Breast epithelium (tissue), 4 donors: ENCODE measurements at regions not wholly inside any gene's neighbourhood (a gene's known extent, or its start where the extent isn't known, plus 50 kb on each side); places are given as distances from the start of the nearest gene placed in this dataset.

ENCODE experiments used
- DNase-seq, 2 donors: peaks; one replicate each; pipeline ENCODE4 v3.0.0-alpha.2; 2019; ENCODE audit warnings: low spot score in 2 of 2
- H3K27ac ChIP-seq, 2 donors: fragments of 200-600 bp; sonication (generic) in 1 of 2; one replicate each; pipeline ENCODE4 v1.5.1; 2016 to 2019; ENCODE audit warnings: mild to moderate bottlenecking in 1 of 2
- H3K27me3 ChIP-seq, 2 donors: fragments of 200-600 bp; sonication (generic) in 1 of 2; one replicate each; pipeline versions ENCODE4 v1.5.1 to v1.6.0; 2017 to 2019; ENCODE audit warnings: control low read depth in 1 of 2, mild to moderate bottlenecking in 1 of 2
- H3K36me3 ChIP-seq: fragments of 200-600 bp; one replicate; pipeline ENCODE4 v1.5.1; 2019
- H3K4me1 ChIP-seq, 2 donors: fragments of 200-600 bp; sonication (generic); one replicate each; pipeline ENCODE4 v1.5.1; 2016 to 2019; ENCODE audit warnings: control low read depth in 1 of 2
- H3K4me3 ChIP-seq, 3 donors: fragments of 200-600 bp; sonication (generic); 1 replicate in 2 of 3; 2 replicates in 1 of 3; pipeline ENCODE4 v1.5.1; 2016 to 2019; ENCODE audit warnings: mild to moderate bottlenecking in 3 of 3, moderate library complexity in 2 of 3
- H3K9me3 ChIP-seq, 2 donors: fragments of 200-600 bp; sonication (generic) in 1 of 2; one replicate each; pipeline ENCODE4 v1.5.1; 2016 to 2019; ENCODE audit warnings: control low read depth in 1 of 2
- POLR2A ChIP-seq: fragments of 450-650 bp; IDR thresholded peaks from one replicate; pipeline ENCODE4 v1.6.1; 2016; ENCODE audit warnings: antibody characterized with exemption, mild to moderate bottlenecking, moderate library complexity
- POLR2AphosphoS5 ChIP-seq, 3 donors: sonication (generic); formaldehyde crosslinking; IDR thresholded peaks; one replicate each; pipeline ENCODE4 v1.6.1; 2017; ENCODE audit warnings: antibody characterized with exemption in 3 of 3
- intact Hi-C: fragments of 100-400 bp; cut with DNase I; formaldehyde crosslinking; loops from one replicate; pipeline ENCODE4 v1.15.1; 2023; ENCODE audit warnings: low total_unique reads
- TF ChIP-seq, protein P1 (sequence below), 3 donors: fragments of 450-650 bp; IDR thresholded peaks; one replicate each; pipeline ENCODE4 v1.5.1; 2016 to 2017; ENCODE audit warnings: antibody characterized with exemption in 3 of 3, mild to moderate bottlenecking in 3 of 3, moderate library complexity in 3 of 3

- H3K36me3 ChIP-seq: no peaks in the 10 kb centered on the region
- no peaks in the 10 kb centered on the region for H3K4me1 ChIP-seq
- DNase-seq: no peak
- TF ChIP-seq, protein P1, sequence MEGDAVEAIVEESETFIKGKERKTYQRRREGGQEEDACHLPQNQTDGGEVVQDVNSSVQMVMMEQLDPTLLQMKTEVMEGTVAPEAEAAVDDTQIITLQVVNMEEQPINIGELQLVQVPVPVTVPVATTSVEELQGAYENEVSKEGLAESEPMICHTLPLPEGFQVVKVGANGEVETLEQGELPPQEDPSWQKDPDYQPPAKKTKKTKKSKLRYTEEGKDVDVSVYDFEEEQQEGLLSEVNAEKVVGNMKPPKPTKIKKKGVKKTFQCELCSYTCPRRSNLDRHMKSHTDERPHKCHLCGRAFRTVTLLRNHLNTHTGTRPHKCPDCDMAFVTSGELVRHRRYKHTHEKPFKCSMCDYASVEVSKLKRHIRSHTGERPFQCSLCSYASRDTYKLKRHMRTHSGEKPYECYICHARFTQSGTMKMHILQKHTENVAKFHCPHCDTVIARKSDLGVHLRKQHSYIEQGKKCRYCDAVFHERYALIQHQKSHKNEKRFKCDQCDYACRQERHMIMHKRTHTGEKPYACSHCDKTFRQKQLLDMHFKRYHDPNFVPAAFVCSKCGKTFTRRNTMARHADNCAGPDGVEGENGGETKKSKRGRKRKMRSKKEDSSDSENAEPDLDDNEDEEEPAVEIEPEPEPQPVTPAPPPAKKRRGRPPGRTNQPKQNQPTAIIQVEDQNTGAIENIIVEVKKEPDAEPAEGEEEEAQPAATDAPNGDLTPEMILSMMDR (IDR thresholded peaks at IDR 0.05): no peak
- TF ChIP-seq POLR2A (no peak), POLR2AphosphoS5 (IDR thresholded peaks at IDR 0.05) (no peak)
- no peak overlapping the region for H3K27ac ChIP-seq
- intact Hi-C loops: no loop called here
- no peaks in the 10 kb centered on the region for H3K27me3 ChIP-seq
- H3K4me3 ChIP-seq: no peak overlapping the region
- H3K9me3 ChIP-seq: no peaks in the 10 kb centered on the region
These were observed 463.5 kb downstream of the TAFA4 start for GRCh38 chr3:68468695-68469375.

DNA sequence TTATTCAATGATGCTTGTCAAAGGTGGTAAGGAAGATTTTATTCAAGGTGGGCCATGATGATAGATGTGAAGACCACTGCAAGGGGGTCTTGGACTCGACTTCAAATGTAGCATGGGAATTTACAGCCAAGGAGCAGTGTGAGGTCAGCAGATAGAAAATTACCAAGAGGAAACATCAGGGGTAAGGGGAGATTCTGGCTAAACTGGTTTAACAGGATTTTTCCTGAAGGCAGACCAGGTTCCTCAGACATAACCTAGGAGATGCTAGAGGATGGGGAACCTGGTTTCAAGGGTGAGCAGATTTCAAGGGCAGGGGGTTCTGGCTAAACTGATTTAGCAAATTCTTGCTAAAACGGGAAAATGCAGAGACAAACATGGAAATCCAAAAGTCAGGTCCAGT is 464.9 kb downstream of the TAFA4 start:
- no peak overlapping the region for H3K27ac ChIP-seq
- no peak for DNase-seq
- TF ChIP-seq POLR2A (no peak), POLR2AphosphoS5 (IDR thresholded peaks at IDR 0.05) (no peak)
- TF ChIP-seq, protein P1 (IDR thresholded peaks at IDR 0.05): no peak
- no peaks in the 10 kb centered on the region for H3K27me3 ChIP-seq
- intact Hi-C loops: no loop called here
- H3K4me3 ChIP-seq: no peak overlapping the region
- no peaks in the 10 kb centered on the region for H3K36me3 ChIP-seq
- H3K9me3 ChIP-seq: no peaks in the 10 kb centered on the region
- no peaks in the 10 kb centered on the region for H3K4me1 ChIP-seq

GRCh38 chr3:68458581-68458980 is 473.8 kb downstream of the TAFA4 start:
- no peak for DNase-seq
- Histone ChIP-seq H3K36me3 (no peaks in the 10 kb centered on the region), H3K27ac (no peak overlapping the region), H3K9me3 (peaks cover 0 to 14% of the 10 kb centered on the region in 2 donors), H3K4me1 (no peaks in the 10 kb centered on the region), H3K27me3 (no peaks in the 10 kb centered on the region), H3K4me3 (no peak overlapping the region)
- intact Hi-C loops: no loop called here
- no peak for TF ChIP-seq POLR2A
- TF ChIP-seq POLR2AphosphoS5 (IDR thresholded peaks at IDR 0.05): no peak
- TF ChIP-seq, protein P1 (IDR thresholded peaks at IDR 0.05): no peak

DNA sequence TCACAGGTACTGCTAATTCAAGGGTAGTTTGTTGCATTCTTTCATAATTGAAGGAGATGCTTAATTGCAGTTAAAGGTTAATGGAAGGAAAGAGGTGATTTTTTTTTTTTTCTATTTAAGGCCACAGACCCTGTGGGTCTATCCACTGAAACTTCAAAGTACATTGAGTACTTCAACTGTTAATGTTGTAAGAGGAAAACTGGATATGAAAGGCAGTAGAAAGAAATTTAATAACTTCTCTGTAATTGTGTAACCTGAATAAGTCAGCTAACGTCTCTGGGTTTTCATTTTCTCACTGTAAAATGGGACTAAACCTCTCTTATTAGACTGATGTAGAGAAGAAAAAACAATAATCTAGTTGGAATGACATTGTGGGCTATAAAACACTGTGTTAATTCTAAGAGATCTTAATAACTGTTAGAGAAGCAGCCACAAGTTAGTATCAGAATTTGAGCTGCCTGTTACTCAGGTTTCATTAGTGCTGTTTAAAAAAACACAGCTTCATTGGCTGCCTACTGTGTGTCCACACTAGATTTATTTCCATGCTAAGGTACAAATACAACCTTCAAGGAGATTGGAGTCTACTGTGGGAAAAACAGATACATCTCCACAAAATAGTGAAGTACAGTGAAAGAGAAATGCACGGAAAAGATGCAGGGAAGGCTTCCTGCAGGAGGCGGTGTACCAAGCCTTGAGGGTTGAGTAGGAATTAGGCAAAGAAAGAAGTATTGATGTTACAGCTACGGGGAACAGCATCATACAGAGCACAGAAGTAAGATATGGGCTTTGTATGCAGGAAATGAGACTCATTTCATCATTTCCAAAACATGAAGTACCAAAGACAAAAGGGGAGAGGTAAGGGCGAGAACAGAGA is 483.6 kb downstream of the TAFA4 start:
- no peak for DNase-seq
- no peak overlapping the region for H3K27ac ChIP-seq
- intact Hi-C loops: no loop called here
- TF ChIP-seq, protein P1 (IDR thresholded peaks at IDR 0.05): no peak
- no peak for TF ChIP-seq POLR2AphosphoS5 (IDR thresholded peaks at IDR 0.05)
- TF ChIP-seq POLR2A: no peak
- no peaks in the 10 kb centered on the region for H3K27me3 ChIP-seq
- H3K4me1 ChIP-seq: no peaks in the 10 kb centered on the region
- no peaks in the 10 kb centered on the region for H3K9me3 ChIP-seq
- no peaks in the 10 kb centered on the region for H3K36me3 ChIP-seq
- H3K4me3 ChIP-seq: no peak overlapping the region

DNA sequence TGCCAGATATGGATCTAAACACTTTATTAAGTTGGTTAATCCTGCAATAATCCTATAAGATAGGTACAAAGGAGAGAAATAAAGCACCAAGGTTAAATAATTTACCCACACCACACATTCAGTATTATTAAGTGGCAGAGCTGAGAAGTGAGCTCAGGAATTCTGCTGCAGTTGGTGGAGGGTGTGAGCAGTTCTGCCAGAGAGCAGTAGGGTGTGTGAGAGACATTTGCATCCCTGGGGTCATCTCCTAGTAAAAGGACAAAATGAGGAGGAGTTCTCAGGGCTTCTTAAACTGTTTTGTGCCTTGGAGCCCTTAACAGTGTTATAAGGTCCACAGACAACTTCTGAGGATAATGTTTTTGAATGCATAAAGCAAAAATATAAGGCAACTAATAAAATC is 484.5 kb downstream of the TAFA4 start:
- intact Hi-C loops: no loop called here
- Histone ChIP-seq H3K27ac (no peak overlapping the region), H3K4me3 (no peak overlapping the region), H3K27me3 (no peaks in the 10 kb centered on the region), H3K9me3 (no peaks in the 10 kb centered on the region), H3K4me1 (no peaks in the 10 kb centered on the region), H3K36me3 (no peaks in the 10 kb centered on the region)
- TF ChIP-seq POLR2A (no peak), POLR2AphosphoS5 (IDR thresholded peaks at IDR 0.05) (no peak)
- TF ChIP-seq, protein P1 (IDR thresholded peaks at IDR 0.05): no peak
- no peak for DNase-seq
